ENCODE measurements at regions not wholly inside any gene's neighbourhood (a gene's known extent, or its start where the extent isn't known, plus 50 kb on each side); places are given as distances from the start of the nearest gene placed in this dataset.
"Not testable (repeated sequence)": the region's sequence is repeated elsewhere in the genome, so short reads cannot be mapped to it uniquely, and the experiment has no call there.

DNA sequence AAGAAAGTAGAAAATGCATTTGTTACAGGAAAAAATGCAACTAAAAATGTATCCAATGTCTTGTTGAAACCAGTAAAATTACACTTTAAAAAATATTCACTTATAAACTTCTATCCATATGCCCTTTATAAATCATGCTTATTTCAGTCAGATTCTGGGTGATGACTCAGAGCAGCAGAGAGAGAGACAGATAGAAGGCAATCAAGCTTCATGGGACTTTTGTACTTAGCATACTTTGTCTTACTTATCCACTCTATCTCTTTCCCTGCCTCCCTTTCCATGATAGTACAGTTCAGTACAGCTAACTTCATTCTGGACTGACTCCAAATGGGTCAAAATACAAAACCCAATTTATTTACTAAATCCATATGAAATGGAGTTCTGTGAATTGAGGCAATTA lies 1438.2 kb downstream of the ZPLD1 start:
- TF ChIP-seq, protein P1, sequence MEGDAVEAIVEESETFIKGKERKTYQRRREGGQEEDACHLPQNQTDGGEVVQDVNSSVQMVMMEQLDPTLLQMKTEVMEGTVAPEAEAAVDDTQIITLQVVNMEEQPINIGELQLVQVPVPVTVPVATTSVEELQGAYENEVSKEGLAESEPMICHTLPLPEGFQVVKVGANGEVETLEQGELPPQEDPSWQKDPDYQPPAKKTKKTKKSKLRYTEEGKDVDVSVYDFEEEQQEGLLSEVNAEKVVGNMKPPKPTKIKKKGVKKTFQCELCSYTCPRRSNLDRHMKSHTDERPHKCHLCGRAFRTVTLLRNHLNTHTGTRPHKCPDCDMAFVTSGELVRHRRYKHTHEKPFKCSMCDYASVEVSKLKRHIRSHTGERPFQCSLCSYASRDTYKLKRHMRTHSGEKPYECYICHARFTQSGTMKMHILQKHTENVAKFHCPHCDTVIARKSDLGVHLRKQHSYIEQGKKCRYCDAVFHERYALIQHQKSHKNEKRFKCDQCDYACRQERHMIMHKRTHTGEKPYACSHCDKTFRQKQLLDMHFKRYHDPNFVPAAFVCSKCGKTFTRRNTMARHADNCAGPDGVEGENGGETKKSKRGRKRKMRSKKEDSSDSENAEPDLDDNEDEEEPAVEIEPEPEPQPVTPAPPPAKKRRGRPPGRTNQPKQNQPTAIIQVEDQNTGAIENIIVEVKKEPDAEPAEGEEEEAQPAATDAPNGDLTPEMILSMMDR (IDR thresholded peaks at IDR 0.05; ENCODE audit: control extremely low read depth, extremely low read depth) = no peak
- H3K4me1 ChIP-seq (ENCODE audit: control insufficient read depth in 5 of 5, insufficient read depth in 5 of 5, low read length in 5 of 5) = no peaks in the 10 kb centered on the region
- no peaks in the 10 kb centered on the region for H3K9me3 ChIP-seq (ENCODE audit: control insufficient read depth in 4 of 4, insufficient read depth in 3 of 4, low read length in 3 of 4)
- ATAC-seq (ENCODE audit: insufficient read depth, low FRiP score) (no peak), DNase-seq (no peak)
- H3K27me3 ChIP-seq (ENCODE audit: control insufficient read depth in 3 of 3, insufficient read depth in 3 of 3, low read length in 2 of 3) = no peaks in the 10 kb centered on the region
- no peak overlapping the region for H3K4me3 ChIP-seq
- H3K9ac ChIP-seq (ENCODE audit: insufficient read depth in 1 of 2, low read length in 2 of 2) = no peak overlapping the region
- no peak overlapping the region for H3K27ac ChIP-seq (ENCODE audit: low read depth in 1 of 2, low read length in 1 of 2)
- no peaks in the 10 kb centered on the region for H3K36me3 ChIP-seq (ENCODE audit: control insufficient read depth in 4 of 4, insufficient read depth in 4 of 4, low read length in 4 of 4)

DNA sequence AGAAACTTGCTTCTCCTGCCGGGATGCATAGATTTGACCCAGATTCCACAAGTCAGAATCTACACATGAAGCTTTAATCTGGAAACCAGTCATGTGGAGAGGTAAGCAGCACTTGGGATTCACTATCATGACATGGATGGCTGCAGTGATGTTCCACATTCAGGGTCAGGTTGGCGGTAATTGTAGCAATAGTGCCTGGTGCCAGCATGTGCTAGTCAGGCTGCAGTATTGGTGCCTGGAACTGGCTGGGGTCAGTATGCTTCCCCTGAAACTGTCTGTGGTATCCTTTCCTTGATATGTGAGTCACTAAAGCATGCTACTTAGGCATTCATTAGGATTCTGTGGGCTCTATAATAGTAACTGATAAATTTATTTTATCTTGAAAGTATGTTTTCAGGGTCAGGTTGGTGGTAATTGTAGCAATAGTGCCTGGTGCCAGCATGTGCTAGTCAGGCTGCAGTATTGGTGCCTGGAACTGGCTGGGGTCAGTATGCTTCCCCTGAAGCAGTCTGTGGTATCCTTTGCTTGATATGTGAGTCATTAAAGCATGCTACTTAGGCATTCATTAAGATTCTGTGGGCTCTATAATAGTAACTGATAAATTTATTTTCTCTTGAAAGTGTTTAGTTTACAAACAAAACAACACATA lies 1439.2 kb downstream of the ZPLD1 start:
- 89 to 90% methylated on average over 2 of the region's 2 CpGs for WGBS, 2 donors
- ATAC-seq (ENCODE audit: insufficient read depth, low FRiP score) = no peak

DNA sequence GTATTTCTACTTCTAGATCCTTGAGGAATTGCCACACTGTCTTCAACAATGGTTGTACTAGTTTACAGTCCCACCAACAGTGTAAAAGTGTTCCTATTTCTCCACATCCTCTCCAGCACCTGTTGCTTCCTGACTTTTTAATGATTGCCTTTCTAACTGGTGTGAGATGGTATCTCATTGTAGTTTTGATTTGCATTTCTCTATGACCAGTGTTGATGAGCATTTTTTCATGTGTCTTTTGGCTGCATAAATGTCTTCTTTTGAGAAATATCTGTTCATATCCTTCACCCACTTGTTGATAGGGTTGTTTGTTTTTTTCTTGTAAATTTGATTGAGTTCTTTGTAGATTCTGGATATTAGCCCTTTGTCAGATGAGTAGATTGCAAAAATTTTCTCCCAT lies 1447.0 kb downstream of the ZPLD1 start:
- H3K4me1 ChIP-seq (ENCODE audit: control insufficient read depth in 5 of 5, insufficient read depth in 5 of 5, low read length in 5 of 5); H3K27ac ChIP-seq (ENCODE audit: low read depth in 1 of 2, low read length in 1 of 2); H3K36me3 ChIP-seq (ENCODE audit: control insufficient read depth in 4 of 4, insufficient read depth in 4 of 4, low read length in 4 of 4); H3K9me3 ChIP-seq (ENCODE audit: control insufficient read depth in 4 of 4, insufficient read depth in 3 of 4, low read length in 3 of 4); ATAC-seq (ENCODE audit: insufficient read depth, low FRiP score); H3K4me3 ChIP-seq; H3K27me3 ChIP-seq (ENCODE audit: control insufficient read depth in 3 of 3, insufficient read depth in 3 of 3, low read length in 2 of 3); H3K9ac ChIP-seq (ENCODE audit: insufficient read depth in 1 of 2, low read length in 2 of 2); DNase-seq: not testable (repeated sequence)

More for the DNA sequence above, 1439.2 kb downstream of the ZPLD1 start:
- H3K27me3 ChIP-seq (ENCODE audit: control insufficient read depth in 3 of 3, insufficient read depth in 3 of 3, low read length in 2 of 3) = no peaks in the 10 kb centered on the region
- TF ChIP-seq, protein P1 (IDR thresholded peaks at IDR 0.05; ENCODE audit: control extremely low read depth, extremely low read depth) = no peak
- no peaks in the 10 kb centered on the region for H3K4me1 ChIP-seq (ENCODE audit: control insufficient read depth in 5 of 5, insufficient read depth in 5 of 5, low read length in 5 of 5)
- no peaks in the 10 kb centered on the region for H3K9me3 ChIP-seq (ENCODE audit: control insufficient read depth in 4 of 4, insufficient read depth in 3 of 4, low read length in 3 of 4)
- H3K4me3 ChIP-seq = no peak overlapping the region
- no peak overlapping the region for H3K9ac ChIP-seq (ENCODE audit: insufficient read depth in 1 of 2, low read length in 2 of 2)
- H3K36me3 ChIP-seq (ENCODE audit: control insufficient read depth in 4 of 4, insufficient read depth in 4 of 4, low read length in 4 of 4) = no peaks in the 10 kb centered on the region
- DNase-seq = no peak
- H3K27ac ChIP-seq (ENCODE audit: low read depth in 1 of 2, low read length in 1 of 2) = no peak overlapping the region

DNA sequence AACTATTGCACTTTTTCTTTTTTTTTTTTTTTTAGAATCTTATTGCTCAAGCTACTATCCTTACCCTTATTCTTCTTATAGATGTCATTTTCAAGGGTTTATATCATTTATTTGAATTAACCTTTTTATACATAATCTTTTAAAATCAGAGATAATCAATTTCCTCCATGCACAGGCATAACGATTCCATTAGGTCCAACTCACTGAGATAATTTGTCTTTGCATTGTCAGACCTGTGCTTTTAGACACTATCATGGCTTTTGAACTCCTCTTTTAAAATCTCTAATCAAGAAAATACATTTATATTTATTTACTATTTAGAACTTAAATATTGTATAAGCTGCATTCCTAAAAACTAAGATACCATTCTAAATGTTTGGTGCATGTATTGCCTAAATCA lies 1454.9 kb downstream of the ZPLD1 start:
- Histone ChIP-seq H3K27ac (ENCODE audit: low read depth in 1 of 2, low read length in 1 of 2) (no peak overlapping the region), H3K9ac (ENCODE audit: insufficient read depth in 1 of 2, low read length in 2 of 2) (no peak overlapping the region), H3K4me1 (ENCODE audit: control insufficient read depth in 5 of 5, insufficient read depth in 5 of 5, low read length in 5 of 5) (no peaks in the 10 kb centered on the region), H3K9me3 (ENCODE audit: control insufficient read depth in 4 of 4, insufficient read depth in 3 of 4, low read length in 3 of 4) (no peaks in the 10 kb centered on the region), H3K4me3 (no peak overlapping the region), H3K27me3 (ENCODE audit: control insufficient read depth in 3 of 3, insufficient read depth in 3 of 3, low read length in 2 of 3) (no peaks in the 10 kb centered on the region), H3K36me3 (ENCODE audit: control insufficient read depth in 4 of 4, insufficient read depth in 4 of 4, low read length in 4 of 4) (no peaks in the 10 kb centered on the region)
- WGBS, 2 donors = 69 to 81% methylated on average over 1 of the region's 1 CpG
- TF ChIP-seq, protein P1 (IDR thresholded peaks at IDR 0.05; ENCODE audit: control extremely low read depth, extremely low read depth) = no peak
- no peak for ATAC-seq (ENCODE audit: insufficient read depth, low FRiP score)
- DNase-seq = no peak

Data from lung (tissue), 11 donors.